HepG2 (cell line): ENCODE measurements at regions not wholly inside any gene's neighbourhood (a gene's known extent, or its start where the extent isn't known, plus 50 kb on each side); places are given as distances from the start of the nearest gene placed in this dataset.

ENCODE experiments used
- ATAC-seq: fragments of 200-7000 bp; cut with Tn5 transposase; 3 replicates; pipeline ENCODE4 v1.9.1; 2020; ENCODE audit warnings: mild to moderate bottlenecking, moderate library complexity
- BruUV-seq: library from RNA; stranded (reverse); fragments of 400-500 nt; replicated peaks from 2 replicates; lab custom pipeline; 2021; lab: Mats Ljungman, UMichigan
- CTCF ChIA-PET: fragments of 300-600 bp; formaldehyde crosslinking; extraction: SDS; loops from one replicate; lab custom pipeline; 2021; ENCODE audit warnings: low total read pairs, inconsistent platforms, low intra/inter-chr PET ratio; lab: Yijun Ruan, JAX
- POLR2A ChIA-PET: fragments of 350-600 bp; sonication (Branson Sonifier 250); formaldehyde crosslinking; loops from one replicate; lab custom pipeline; 2020; ENCODE audit warnings: antibody characterized with exemption, inconsistent platforms; lab: Yijun Ruan, JAX
- DNase-seq: peaks from one replicate; pipeline ENCODE4 v3.0.0-alpha.2; 2015; ENCODE audit warnings: low spot score
- FAIRE-seq: peaks from 3 replicates; lab custom pipeline; 2011; peaks lifted over from hg19 to GRCh38; lab: Jason Lieb, UNC
- H2AFZ ChIP-seq: one replicate; pipeline ENCODE4 v1.6.1; 2011; ENCODE audit warnings: low read length, inconsistent platforms
- H3K27ac ChIP-seq: fragments of 300-600 bp; 3 replicates; pipeline ENCODE4 v1.8.0; 2011; ENCODE audit warnings: mixed run types, mild to moderate bottlenecking, mixed read lengths, low read length, inconsistent platforms; ENCODE audit not compliant: insufficient read depth; ENCODE audit errors: extremely low read length
- H3K27me3 ChIP-seq, 2 experiments: fragments of 200-600 bp in 1 of 2; 2 replicates in 1 of 2; 3 replicates in 1 of 2; pipeline versions ENCODE4 v1.6.0 to v1.8.0; 2011; ENCODE audit warnings: low read length in 2 of 2, mild to moderate bottlenecking in 2 of 2, moderate library complexity in 2 of 2, inconsistent platforms in 1 of 2; ENCODE audit not compliant: insufficient read depth in 2 of 2, control insufficient read depth in 1 of 2
- H3K36me3 ChIP-seq, 2 experiments: fragments of 200-600 bp in 1 of 2; replicated peaks in 1 of 2; 2 replicates in 1 of 2; 3 replicates in 1 of 2; pipeline versions ENCODE4 v1.5.1 to v1.8.0; 2011; ENCODE audit warnings: low read length in 2 of 2, inconsistent platforms in 1 of 2; ENCODE audit not compliant: insufficient read depth in 2 of 2, control insufficient read depth in 1 of 2
- H3K4me1 ChIP-seq: 2 replicates; pipeline ENCODE4 v1.5.1; 2012; ENCODE audit warnings: low read length, inconsistent platforms; ENCODE audit not compliant: insufficient read depth
- H3K4me2 ChIP-seq: 2 replicates; pipeline ENCODE4 v1.6.0; 2011; ENCODE audit warnings: low read depth, low read length, inconsistent platforms
- H3K4me3 ChIP-seq, 3 experiments: fragments of 200-600 bp in 1 of 3; sonication (generic), shearing (Covaris generic) in 1 of 3; replicated peaks in 1 of 3; 2 replicates each; pipeline ENCODE4 v1.5.1; 2011 to 2016; ENCODE audit warnings: low read length in 3 of 3, inconsistent platforms in 2 of 3, low read depth in 2 of 3, mild to moderate bottlenecking in 2 of 3, control low read depth in 1 of 3, mixed read lengths in 1 of 3; ENCODE audit not compliant: insufficient read depth in 1 of 3
- H3K79me2 ChIP-seq: one replicate; pipeline ENCODE4 v1.6.1; 2011; ENCODE audit warnings: low read length, inconsistent platforms; ENCODE audit not compliant: insufficient read depth
- H3K9ac ChIP-seq: 2 replicates; pipeline ENCODE4 v1.6.0; 2011; ENCODE audit warnings: mild to moderate bottlenecking, low read depth, low read length, inconsistent platforms; ENCODE audit not compliant: insufficient read depth
- H3K9me3 ChIP-seq: 2 replicates; pipeline ENCODE4 v1.5.1; 2012; ENCODE audit warnings: mild to moderate bottlenecking, low read length
- H4K20me1 ChIP-seq: 2 replicates; pipeline ENCODE4 v1.6.0; 2011; ENCODE audit warnings: inconsistent platforms, mild to moderate bottlenecking, low read length, moderate library complexity; ENCODE audit not compliant: insufficient read depth
- GMEB2 ChIP-seq: IDR thresholded peaks from 2 replicates; pipeline ENCODE4 v1.6.1; 2016; ENCODE audit warnings: missing biosample characterization, missing genetic modification reagents, low read depth
- HIC2 ChIP-seq: sonication (generic); formaldehyde crosslinking; IDR thresholded peaks from 2 replicates; pipeline ENCODE4 v1.9.0; 2022; ENCODE audit warnings: low read depth, missing genetic modification reagents
- HMG20A ChIP-seq: IDR thresholded peaks from 2 replicates; pipeline ENCODE4 v1.6.1; 2016; ENCODE audit warnings: borderline replicate concordance
- HOXD1 ChIP-seq: sonication (generic); formaldehyde crosslinking; IDR thresholded peaks from 2 replicates; pipeline ENCODE4 v1.5.0; 2020; ENCODE audit warnings: missing genetic modification reagents
- MAX ChIP-seq: IDR thresholded peaks from 2 replicates; pipeline ENCODE4 v1.6.1; 2012; ENCODE audit warnings: inconsistent platforms
- MXI1 ChIP-seq: IDR thresholded peaks from 3 replicates; pipeline ENCODE4 v1.6.1; 2012; ENCODE audit warnings: low read depth, low read length, inconsistent platforms, borderline replicate concordance
- NFKB2 ChIP-seq: sonication (generic); formaldehyde crosslinking; IDR thresholded peaks from 2 replicates; pipeline ENCODE4 v1.4.0; 2020; ENCODE audit warnings: missing genetic modification reagents, borderline replicate concordance
- PBX2 ChIP-seq: IDR thresholded peaks from 2 replicates; pipeline ENCODE4 v1.6.1; 2016; ENCODE audit warnings: control low read depth
- POLR2G ChIP-seq: fragments of 200-400 bp; formaldehyde crosslinking; IDR thresholded peaks from 2 replicates; pipeline ENCODE4 v1.6.1; 2018; ENCODE audit warnings: mild to moderate bottlenecking, low read depth, low read length, moderate library complexity
- RXRB ChIP-seq: IDR thresholded peaks from 2 replicates; pipeline ENCODE4 v1.6.1; 2016; ENCODE audit warnings: borderline replicate concordance, missing genetic modification reagents, missing compliant biosample characterization
- SMARCE1 ChIP-seq: fragments of 450-650 bp; IDR thresholded peaks from 2 replicates; pipeline ENCODE4 v1.6.1; 2017; ENCODE audit warnings: borderline replicate concordance
- SOX6 ChIP-seq, 2 experiments: fragments of 450-650 bp in 1 of 2; sonication (generic) in 1 of 2; formaldehyde crosslinking in 1 of 2; IDR thresholded peaks; 2 replicates each; pipeline versions ENCODE4 v1.4.0 to v1.6.1; 2017 to 2020; ENCODE audit warnings: antibody characterized with exemption in 1 of 2, mild to moderate bottlenecking in 1 of 2, missing genetic modification reagents in 1 of 2
- ZFP1 ChIP-seq: IDR thresholded peaks from 2 replicates; pipeline ENCODE4 v1.6.1; 2016
- ZHX1 ChIP-seq: sonication (generic); formaldehyde crosslinking; IDR thresholded peaks from 2 replicates; pipeline ENCODE4 v1.8.1; 2022; ENCODE audit warnings: low read depth, mild to moderate bottlenecking, missing genetic modification reagents
- ZMYM2 ChIP-seq: sonication (generic); formaldehyde crosslinking; IDR thresholded peaks from 2 replicates; pipeline ENCODE4 v1.8.0; 2022; ENCODE audit warnings: mild to moderate bottlenecking, missing genetic modification reagents
- ZNF446 ChIP-seq: sonication (generic); formaldehyde crosslinking; IDR thresholded peaks from 2 replicates; pipeline ENCODE4 v1.5.0; 2020; ENCODE audit warnings: mild to moderate bottlenecking, missing genetic modification reagents
- ZNF501 ChIP-seq: sonication (generic); formaldehyde crosslinking; IDR thresholded peaks from 2 replicates; pipeline ENCODE4 v1.5.1; 2020; ENCODE audit warnings: mild to moderate bottlenecking, moderate library complexity, missing genetic modification reagents
- ZNF597 ChIP-seq: sonication (generic); formaldehyde crosslinking; IDR thresholded peaks from 2 replicates; pipeline ENCODE4 v1.5.0; 2020; ENCODE audit warnings: missing genetic modification reagents
- ZNF761 ChIP-seq: sonication (generic); formaldehyde crosslinking; conservative IDR thresholded peaks from 2 replicates; pipeline ENCODE4 v1.4.0; 2020; ENCODE audit warnings: mild to moderate bottlenecking, missing genetic modification reagents
- WGBS: methylation state at CpG from one replicate; pipeline ENCODE4 v1.1.6; 2017; ENCODE audit warnings: low lambda C conversion rate; 5-methylcytosine and 5-hydroxymethylcytosine counted together
- in situ Hi-C: cut with HindIII; loops from 2 replicates; pipeline ENCODE4 v1.10.0; 2017; ENCODE audit warnings: low pct_unique_long_range_greater_than_20kb; ENCODE audit not compliant: extremely low pct_ligation_motif_present
- intact Hi-C: fragments of 100-400 bp; cut with micrococcal nuclease; formaldehyde crosslinking; loops from one replicate; pipeline ENCODE4 v1.10.0; 2022; ENCODE audit not compliant: unreplicated experiment

- ChIA-PET CTCF (no interaction called here), POLR2A (no interaction called here)
- BruUV-seq = no TSS peak
- H4K20me1 ChIP-seq = no peaks in the 10 kb centered on the region
- in situ Hi-C loops (no loop called here), intact Hi-C loops (no loop called here)
- no peaks in the 10 kb centered on the region for H3K79me2 ChIP-seq
- no peaks in the 10 kb centered on the region for H3K9me3 ChIP-seq
- H3K27me3 ChIP-seq = no peaks in the 10 kb centered on the region
- no peak for ATAC-seq
- H3K36me3 ChIP-seq = no peaks in the 10 kb centered on the region
- H3K4me3 ChIP-seq = no peak overlapping the region
- H3K4me1 ChIP-seq = no peaks in the 10 kb centered on the region
- H3K27ac ChIP-seq = no peak overlapping the region
- H2AFZ ChIP-seq = no peak overlapping the region
- H3K9ac ChIP-seq = no peak overlapping the region
- H3K4me2 ChIP-seq = no peak overlapping the region
- FAIRE-seq = no peak
- DNase-seq = no peak
- 0% methylated on average over 3 of the region's 3 CpGs for WGBS
- no peak for TF ChIP-seq POLR2G
- TF ChIP-seq NFKB2 (CRISPR knock-in tag) = no peak
- no peak for TF ChIP-seq GMEB2 (CRISPR knock-in tag)
- TF ChIP-seq ZNF446 (CRISPR knock-in tag) = no peak
- no peak for TF ChIP-seq ZNF501
- no peak for TF ChIP-seq HMG20A (CRISPR knock-in tag)
- no peak for TF ChIP-seq ZNF761 (CRISPR knock-in tag)
- no peak for TF ChIP-seq PBX2
- TF ChIP-seq RXRB (CRISPR knock-in tag) = no peak
- TF ChIP-seq HOXD1 = no peak
- TF ChIP-seq HIC2 (CRISPR knock-in tag) = no peak
- no peak for TF ChIP-seq SOX6 (IDR thresholded peaks at IDR 0.05)
- TF ChIP-seq SOX6 (CRISPR knock-in tag; IDR thresholded peaks at IDR 0.05) = no peak
- no peak for TF ChIP-seq MXI1
- TF ChIP-seq MAX = no peak
- no peak for TF ChIP-seq SMARCE1
- no peak for TF ChIP-seq ZNF597 (CRISPR knock-in tag)
- no peak for TF ChIP-seq ZFP1 (CRISPR knock-in tag)
- no peak for TF ChIP-seq ZMYM2 (CRISPR knock-in tag)
- TF ChIP-seq ZHX1 (CRISPR knock-in tag) = no peak
Measured at GRCh38 chr2:144830543-144830942, 310.6 kb upstream of the ZEB2 start.
